IMR-90 (cell line): ENCODE measurements at regions not wholly inside any gene's neighbourhood (a gene's known extent, or its start where the extent isn't known, plus 50 kb on each side); places are given as distances from the start of the nearest gene placed in this dataset.
"Not testable (repeated sequence)": the region's sequence is repeated elsewhere in the genome, so short reads cannot be mapped to it uniquely, and the experiment has no call there.

Experiments
- ATAC-seq: fragments of 200-7000 bp; cut with Tn5 transposase; 2 replicates; pipeline ENCODE4 v1.9.1; 2020; ENCODE audit warnings: low read depth, mild to moderate bottlenecking, moderate library complexity
- BruUV-seq: library from RNA; stranded (reverse); fragments of 400-500 nt; replicated peaks from 2 replicates; lab custom pipeline; 2021; lab: Mats Ljungman, UMichigan
- CTCF ChIA-PET: fragments of 300-600 bp; formaldehyde crosslinking; extraction: SDS; loops from one replicate; lab custom pipeline; 2021; ENCODE audit warnings: antibody characterized with exemption; lab: Yijun Ruan, JAX
- POLR2A ChIA-PET: fragments of 300-600 bp; sonication (Branson Sonifier 250); formaldehyde crosslinking; loops from one replicate; lab custom pipeline; 2022; ENCODE audit warnings: antibody characterized with exemption; ENCODE audit not compliant: unreplicated experiment; lab: Charles Lee
- DNase-seq: peaks from one replicate; pipeline ENCODE4 v3.0.0; 2013
- H2AFZ ChIP-seq: replicated peaks from 2 replicates; pipeline ENCODE3; 2013; ENCODE audit warnings: low read length, mild to moderate bottlenecking; ENCODE audit not compliant: poor library complexity
- H2AK5ac ChIP-seq: 2 replicates; pipeline ENCODE4 v1.6.1; 2013; ENCODE audit warnings: low read depth, low read length, inconsistent platforms
- H2AK9ac ChIP-seq: replicated peaks from 2 replicates; pipeline ENCODE3; 2013; ENCODE audit warnings: mild to moderate bottlenecking, low read depth, low read length, moderate library complexity; ENCODE audit not compliant: poor library complexity
- H2BK120ac ChIP-seq: 2 replicates; pipeline ENCODE4 v1.6.1; 2013; ENCODE audit warnings: low read depth, low read length, inconsistent platforms
- H2BK15ac ChIP-seq: 3 replicates; pipeline ENCODE4 v1.6.1; 2013; ENCODE audit warnings: low read depth, low read length, inconsistent platforms
- H2BK20ac ChIP-seq: 2 replicates; pipeline ENCODE4 v1.6.1; 2013; ENCODE audit warnings: low read depth, mild to moderate bottlenecking, inconsistent platforms, low read length, moderate library complexity
- H2BK5ac ChIP-seq: 2 replicates; pipeline ENCODE4 v1.6.1; 2013; ENCODE audit warnings: mild to moderate bottlenecking, low read depth, low read length, inconsistent platforms; ENCODE audit not compliant: poor library complexity, severe bottlenecking
- H3K14ac ChIP-seq: replicated peaks from 2 replicates; pipeline ENCODE4 v1.6.1; 2013; ENCODE audit warnings: low read depth, low read length, inconsistent platforms
- H3K18ac ChIP-seq: 2 replicates; pipeline ENCODE4 v1.6.1; 2013; ENCODE audit warnings: low read depth, low read length, control low read depth
- H3K23ac ChIP-seq: 2 replicates; pipeline ENCODE4 v1.6.1; 2013; ENCODE audit warnings: low read depth, low read length, inconsistent platforms
- H3K27ac ChIP-seq: 2 replicates; pipeline ENCODE4 v1.5.1; 2013; ENCODE audit warnings: mild to moderate bottlenecking, control low read depth, low read length; ENCODE audit not compliant: insufficient read depth
- H3K27me3 ChIP-seq: 2 replicates; pipeline ENCODE4 v1.6.1; 2013; ENCODE audit warnings: low read length; ENCODE audit not compliant: control insufficient read depth, insufficient read depth
- H3K36me3 ChIP-seq: 2 replicates; pipeline ENCODE4 v1.6.1; 2013; ENCODE audit warnings: low read length, mixed read lengths; ENCODE audit not compliant: control insufficient read depth, insufficient read depth
- H3K4ac ChIP-seq: 2 replicates; pipeline ENCODE4 v1.6.1; 2013; ENCODE audit warnings: low read depth, low read length, inconsistent platforms
- H3K4me1 ChIP-seq: 2 replicates; pipeline ENCODE4 v1.6.1; 2013; ENCODE audit warnings: low read length, mixed read lengths; ENCODE audit not compliant: control insufficient read depth, insufficient read depth
- H3K4me2 ChIP-seq: 2 replicates; pipeline ENCODE4 v1.6.1; 2013; ENCODE audit warnings: low read depth, mild to moderate bottlenecking, control low read depth, low read length, moderate library complexity
- H3K4me3 ChIP-seq: 2 replicates; pipeline ENCODE4 v1.5.1; 2013; ENCODE audit warnings: low read depth, mild to moderate bottlenecking, control low read depth, low read length, moderate library complexity; ENCODE audit not compliant: insufficient read depth
- H3K56ac ChIP-seq: 2 replicates; pipeline ENCODE4 v1.6.1; 2013; ENCODE audit warnings: low read length, inconsistent platforms; ENCODE audit not compliant: insufficient read depth; ENCODE audit errors: extremely low read depth
- H3K79me1 ChIP-seq, 2 experiments: 2 replicates each; pipeline ENCODE4 v1.6.1; 2013; ENCODE audit warnings: low read length in 2 of 2, inconsistent platforms in 1 of 2, low read depth in 1 of 2
- H3K9ac ChIP-seq: 2 replicates; pipeline ENCODE4 v1.6.1; 2013; ENCODE audit warnings: low read depth, low read length, control low read depth
- H3K9me1 ChIP-seq: 2 replicates; pipeline ENCODE4 v1.6.1; 2013; ENCODE audit warnings: low read length, inconsistent platforms; ENCODE audit not compliant: insufficient read depth
- H3K9me3 ChIP-seq: 2 replicates; pipeline ENCODE4 v1.6.1; 2013; ENCODE audit warnings: low read length; ENCODE audit not compliant: control insufficient read depth, insufficient read depth
- H4K20me1 ChIP-seq: 2 replicates; pipeline ENCODE4 v1.6.1; 2013; ENCODE audit warnings: low read length, inconsistent platforms; ENCODE audit not compliant: insufficient read depth
- H4K5ac ChIP-seq: 2 replicates; pipeline ENCODE4 v1.6.1; 2013; ENCODE audit warnings: mild to moderate bottlenecking, low read depth, low read length, control low read depth
- H4K8ac ChIP-seq, 2 experiments: 2 replicates each; pipeline ENCODE4 v1.6.1; 2013; ENCODE audit warnings: low read depth in 2 of 2, low read length in 2 of 2, control low read depth in 1 of 2, inconsistent platforms in 1 of 2
- H4K91ac ChIP-seq: 2 replicates; pipeline ENCODE4 v1.6.1; 2013; ENCODE audit warnings: low read depth, low read length, inconsistent platforms; ENCODE audit not compliant: insufficient read depth
- WGBS, 2 experiments: methylation state at CpG; one replicate each; pipeline versions ENCODE4 v1.1.5 to v1.1.7; 2013; ENCODE audit warnings: missing lambda C conversion rate in 2 of 2; ENCODE audit not compliant: insufficient read length in 1 of 2; ENCODE audit errors: extremely low coverage in 2 of 2; 5-methylcytosine and 5-hydroxymethylcytosine counted together
- dilution Hi-C: fragments of 300-500 bp; cut with HindIII; formaldehyde crosslinking; loops from one replicate; pipeline ENCODE4 v1.14.3; 2018; ENCODE audit warnings: low sequenced_read_pairs; ENCODE audit not compliant: unreplicated experiment
- in situ Hi-C: fragments of 300-500 bp; cut with MboI; formaldehyde crosslinking; loops from 3 replicates; pipeline ENCODE4 v1.14.3; 2019; ENCODE audit warnings: low sequenced_read_pairs, inconsistent platforms, mixed read lengths
- intact Hi-C: fragments of 100-400 bp; cut with micrococcal nuclease; formaldehyde crosslinking; loops from 2 replicates; pipeline ENCODE4 v1.10.0; 2022

DNA sequence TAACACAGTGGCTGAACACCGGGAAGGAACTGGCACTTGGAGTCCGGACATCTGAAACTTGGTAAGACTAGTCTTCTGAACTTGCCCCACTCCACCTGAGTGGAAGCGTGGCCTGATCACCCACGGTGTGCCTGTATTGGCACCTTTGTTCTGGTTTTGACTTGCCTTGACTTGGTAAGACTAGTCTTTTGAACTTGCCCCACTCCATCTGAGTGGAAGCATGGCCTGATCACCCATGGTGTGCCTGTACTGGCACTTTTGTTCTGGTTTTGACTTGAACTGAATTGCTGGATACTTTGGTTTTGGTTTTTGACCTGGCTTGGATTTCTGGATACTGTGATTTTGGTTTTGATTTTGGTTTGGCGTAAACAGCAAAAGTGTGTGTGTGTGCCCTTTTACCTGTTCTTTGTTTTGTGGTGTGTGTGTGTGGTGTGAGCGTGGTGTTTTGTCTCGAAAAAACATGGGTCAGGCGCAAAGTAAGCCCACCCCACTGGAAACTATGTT lies 84.1 kb upstream of the ADGRA3 start:
- H3K4me2 ChIP-seq, H2BK5ac ChIP-seq, H4K91ac ChIP-seq, H2BK15ac ChIP-seq, H3K27ac ChIP-seq, H4K8ac ChIP-seq, POLR2A ChIA-PET, DNase-seq, H3K18ac ChIP-seq, H3K4me1 ChIP-seq, H3K36me3 ChIP-seq, H4K5ac ChIP-seq, H3K14ac ChIP-seq, H2BK20ac ChIP-seq, H2AK5ac ChIP-seq, H2AFZ ChIP-seq, H3K4ac ChIP-seq, H3K27me3 ChIP-seq, in situ Hi-C loops, BruUV-seq, H4K20me1 ChIP-seq, H2BK120ac ChIP-seq, H3K56ac ChIP-seq, H3K23ac ChIP-seq, CTCF ChIA-PET, ATAC-seq, intact Hi-C loops, H2AK9ac ChIP-seq, H3K9ac ChIP-seq, H3K9me1 ChIP-seq, H3K79me1 ChIP-seq, H3K9me3 ChIP-seq, dilution Hi-C loops, H3K4me3 ChIP-seq: not testable (repeated sequence)
- WGBS, 2 experiments, result 92% methylated on average over 2 of the region's 8 CpGs; no CpG with 5 or more reads in 1 of the 2 experiments

DNA sequence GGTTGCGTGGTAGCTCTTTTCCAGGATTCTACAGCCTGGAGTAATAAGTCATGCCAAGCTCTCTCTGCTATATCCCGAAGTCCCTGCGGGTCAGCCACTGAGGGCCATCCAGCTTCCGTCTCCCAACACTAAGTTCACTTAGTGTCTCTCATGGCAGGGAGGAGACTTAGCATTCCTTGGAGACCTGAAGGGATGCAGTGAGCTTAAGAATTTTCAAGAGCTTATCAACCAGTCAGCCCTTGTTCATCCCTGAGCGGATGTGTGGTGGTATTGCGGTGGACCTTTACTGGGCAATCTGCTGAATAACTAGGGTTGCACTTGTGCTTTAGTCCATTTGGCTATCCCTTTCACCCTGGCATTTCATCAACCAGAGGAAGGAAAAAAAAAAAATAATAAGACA lies 85.8 kb upstream of the ADGRA3 start:
- CTCF ChIA-PET, result interaction anchor here (0.6 kb wide), 1 partner anchor 11 kb away, joined by 3 read pairs; no protein-coding TSS in a partner anchor
- WGBS, 2 experiments, result 86% methylated on average over 1 of the region's 6 CpGs; no CpG with 5 or more reads in 1 of the 2 experiments
- H4K91ac ChIP-seq, H3K27me3 ChIP-seq, H2BK15ac ChIP-seq, H3K23ac ChIP-seq, H3K79me1 ChIP-seq, H3K4me2 ChIP-seq, H4K8ac ChIP-seq, DNase-seq, H3K9ac ChIP-seq, H3K18ac ChIP-seq, H3K27ac ChIP-seq, H3K4me3 ChIP-seq, BruUV-seq, H3K4ac ChIP-seq, dilution Hi-C loops, H2BK120ac ChIP-seq, H4K20me1 ChIP-seq, H2AK5ac ChIP-seq, in situ Hi-C loops, H3K9me3 ChIP-seq, ATAC-seq, H4K5ac ChIP-seq, H3K4me1 ChIP-seq, H2BK20ac ChIP-seq, H3K56ac ChIP-seq, H3K36me3 ChIP-seq, POLR2A ChIA-PET, H3K14ac ChIP-seq, intact Hi-C loops, H2AK9ac ChIP-seq, H2AFZ ChIP-seq, H2BK5ac ChIP-seq, H3K9me1 ChIP-seq: not testable (repeated sequence)
